Stimulated activated CD4-positive, alpha-beta T cell treated with anti-CD3 and anti-CD28 coated beads, Interleukin-4, amount 100 ng/mL, for 48 hours (primary cell): ENCODE measurements at regions not wholly inside any gene's neighbourhood (a gene's known extent, or its start where the extent isn't known, plus 50 kb on each side); places are given as distances from the start of the nearest gene placed in this dataset.
"Not testable (repeated sequence)": the region's sequence is repeated elsewhere in the genome, so short reads cannot be mapped to it uniquely, and the experiment has no call there.

ENCODE experiments used
- DNase-seq, 2 donors: peaks; one replicate each; pipeline ENCODE4 v3.0.0-alpha.2; 2020; ENCODE audit warnings: low read depth in 2 of 2

- no peak for DNase-seq
Measured at GRCh38 chr14:53668897-53669296, 287.7 kb downstream of the BMP4 start.

GRCh38 chr14:53663709-53664108 lies 292.9 kb downstream of the BMP4 start:
- no peak for DNase-seq

- DNase-seq = no peak
Measured at GRCh38 chr14:53655080-53655785, 301.4 kb downstream of the BMP4 start.

GRCh38 chr14:53652068-53652467 lies 304.6 kb downstream of the BMP4 start:
- no peak for DNase-seq

- no peak for DNase-seq
Measured at GRCh38 chr14:53651096-53651740, 305.4 kb downstream of the BMP4 start.

- no peak for DNase-seq
Measured at GRCh38 chr14:53646925-53647324, 309.7 kb downstream of the BMP4 start.

- DNase-seq = no peak
Measured at GRCh38 chr14:53640695-53641094, 315.9 kb downstream of the BMP4 start.

- no peak for DNase-seq
Measured at GRCh38 chr14:53638966-53639365, 317.7 kb downstream of the BMP4 start.

GRCh38 chr14:53634793-53635192 lies 321.8 kb downstream of the BMP4 start:
- no peak for DNase-seq

- no peak for DNase-seq
Measured at GRCh38 chr14:53630336-53630735, 326.3 kb downstream of the BMP4 start.

- DNase-seq = no peak
Measured at GRCh38 chr14:53628732-53629430, 327.7 kb downstream of the BMP4 start.

- no peak for DNase-seq
Measured at GRCh38 chr14:53628261-53628660, 328.4 kb downstream of the BMP4 start.

GRCh38 chr14:53626761-53627160 lies 329.9 kb downstream of the BMP4 start:
- DNase-seq = no peak

- DNase-seq = no peak
Measured at GRCh38 chr14:53622447-53622846, 334.2 kb downstream of the BMP4 start.

- no peak for DNase-seq
Measured at GRCh38 chr14:53621921-53622320, 334.7 kb downstream of the BMP4 start.

- DNase-seq = no peak
Measured at GRCh38 chr14:53621433-53621832, 335.2 kb downstream of the BMP4 start.

GRCh38 chr14:53620890-53621289 lies 335.7 kb downstream of the BMP4 start:
- DNase-seq = no peak

- DNase-seq = no peak
Measured at GRCh38 chr14:53620317-53620716, 336.3 kb downstream of the BMP4 start.

- no peak for DNase-seq
Measured at GRCh38 chr14:53619691-53620231, 336.9 kb downstream of the BMP4 start.

GRCh38 chr14:53616536-53616935 lies 340.1 kb downstream of the BMP4 start:
- DNase-seq = not testable (repeated sequence)

GRCh38 chr14:53615252-53615651 lies 341.4 kb downstream of the BMP4 start:
- DNase-seq = no peak

- DNase-seq = no peak
Measured at GRCh38 chr14:53613404-53614253, 343.0 kb downstream of the BMP4 start.
